PC-3 (cell line): ENCODE measurements at regions not wholly inside any gene's neighbourhood (a gene's known extent, or its start where the extent isn't known, plus 50 kb on each side); places are given as distances from the start of the nearest gene placed in this dataset.

ENCODE experiments used
- ATAC-seq: fragments of 200-7000 bp; cut with Tn5 transposase; 2 replicates; pipeline ENCODE4 v1.9.1; 2020; ENCODE audit warnings: mild to moderate bottlenecking, moderate library complexity
- BruUV-seq: library from RNA; stranded (reverse); fragments of 400-500 nt; replicated peaks from 2 replicates; lab custom pipeline; 2021; lab: Mats Ljungman, UMichigan
- CTCF ChIA-PET: fragments of 300-600 bp; sonication (Branson Sonifier 250); formaldehyde crosslinking; loops from one replicate; lab custom pipeline; 2022; ENCODE audit warnings: antibody characterized with exemption; lab: Charles Lee
- POLR2A ChIA-PET: fragments of 300-600 bp; sonication (Branson Sonifier 250); formaldehyde crosslinking; loops from one replicate; lab custom pipeline; 2022; ENCODE audit warnings: antibody characterized with exemption; ENCODE audit not compliant: unreplicated experiment; lab: Charles Lee
- DNase-seq: peaks from one replicate; pipeline ENCODE4 v3.0.0-alpha.2; 2015
- H2AFZ ChIP-seq: fragments of 300-600 bp; sonication (generic); 2 replicates; pipeline ENCODE4 v1.6.0; 2016; ENCODE audit warnings: antibody characterized with exemption, low read length
- H3F3A ChIP-seq: fragments of 300-600 bp; sonication (generic); one replicate; pipeline ENCODE4 v1.6.0; 2017; ENCODE audit warnings: antibody characterized with exemption, low read length, control low read depth, mild to moderate bottlenecking; ENCODE audit not compliant: unreplicated experiment
- H3K27ac ChIP-seq: fragments of 300-600 bp; sonication (generic); 2 replicates; pipeline ENCODE4 v1.5.1; 2016; ENCODE audit warnings: mild to moderate bottlenecking, low read length
- H3K27me3 ChIP-seq: fragments of 300-600 bp; sonication (generic); 2 replicates; pipeline ENCODE4 v1.6.1; 2016; ENCODE audit warnings: low read length, mixed read lengths
- H3K36me3 ChIP-seq: fragments of 300-600 bp; sonication (generic); 2 replicates; pipeline ENCODE4 v1.6.1; 2016; ENCODE audit warnings: low read depth, mixed run types, low read length, mixed read lengths
- H3K4me1 ChIP-seq: fragments of 300-600 bp; sonication (generic); 2 replicates; pipeline ENCODE4 v1.5.1; 2016; ENCODE audit warnings: low read length; ENCODE audit not compliant: insufficient read depth
- H3K4me2 ChIP-seq: fragments of 300-600 bp; sonication (generic); 2 replicates; pipeline ENCODE4 v1.6.0; 2016; ENCODE audit warnings: low read length
- H3K4me3 ChIP-seq: fragments of 300-600 bp; sonication (generic); 2 replicates; pipeline ENCODE4 v1.5.1; 2016; ENCODE audit warnings: mild to moderate bottlenecking, low read length, mixed read lengths
- H3K79me2 ChIP-seq: fragments of 300-600 bp; sonication (generic); 2 replicates; pipeline ENCODE4 v1.6.1; 2017; ENCODE audit warnings: low read length, mixed read lengths
- H3K9ac ChIP-seq: fragments of 300-600 bp; sonication (generic); 2 replicates; pipeline ENCODE4 v1.6.0; 2016; ENCODE audit warnings: mild to moderate bottlenecking, low read length
- H3K9me2 ChIP-seq: fragments of 300-600 bp; sonication (generic); replicated peaks from 2 replicates; pipeline ENCODE4 v1.6.1; 2016; ENCODE audit warnings: mixed run types, low read length, mixed read lengths
- H3K9me3 ChIP-seq: fragments of 300-600 bp; sonication (generic); 2 replicates; pipeline ENCODE4 v1.6.1; 2016; ENCODE audit warnings: low read length, mixed read lengths
- H4K20me1 ChIP-seq: fragments of 300-600 bp; sonication (generic); 2 replicates; pipeline ENCODE4 v1.6.1; 2016; ENCODE audit warnings: low read length, mixed read lengths
- EZH2 ChIP-seq: fragments of 300-600 bp; sonication (generic); IDR thresholded peaks from one replicate; pipeline ENCODE4 v1.6.1; 2017; ENCODE audit warnings: antibody characterized with exemption, mild to moderate bottlenecking, low read length; ENCODE audit not compliant: unreplicated experiment
- EZH2phosphoT487 ChIP-seq: fragments of 300-600 bp; sonication (generic); IDR thresholded peaks from 2 replicates; pipeline ENCODE4 v1.6.1; 2018; ENCODE audit warnings: mild to moderate bottlenecking, antibody characterized with exemption, low read length, borderline replicate concordance
- intact Hi-C: fragments of 100-400 bp; cut with micrococcal nuclease; formaldehyde crosslinking; loops from 2 replicates; pipeline ENCODE4 v1.9.0; 2023
- TF ChIP-seq, protein P1 (sequence below): fragments of 300-600 bp; sonication (generic); conservative IDR thresholded peaks from 2 replicates; pipeline ENCODE4 v1.5.1; 2017; ENCODE audit warnings: antibody characterized with exemption, low read depth, mild to moderate bottlenecking, low read length

DNA sequence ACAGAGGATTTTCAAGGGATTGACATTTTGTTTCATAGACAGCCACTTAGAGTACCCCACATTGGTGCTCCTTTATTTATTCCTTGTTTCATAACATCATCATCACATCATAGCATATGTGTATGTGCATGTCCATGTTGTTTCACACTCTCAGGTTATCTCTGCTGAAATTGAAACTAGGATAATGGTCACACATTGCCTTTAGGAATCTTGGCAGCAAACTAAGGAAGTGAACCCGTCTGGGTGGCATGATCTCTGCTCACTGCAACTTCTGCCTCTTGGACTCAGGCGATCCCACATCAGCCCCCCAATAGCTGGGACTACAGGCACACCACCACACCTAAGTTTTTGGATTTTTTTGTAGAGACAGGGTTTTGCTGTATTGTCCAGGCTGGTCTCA, 234.2 kb upstream of the ANKRD50 start:
- Histone ChIP-seq H3K9me3 (no peaks in the 10 kb centered on the region), H3K9me2 (no peaks in the 10 kb centered on the region), H3K4me1 (peaks cover 55% of the 10 kb centered on the region), H3F3A (no peaks in the 10 kb centered on the region), H3K79me2 (no peaks in the 10 kb centered on the region), H3K36me3 (no peaks in the 10 kb centered on the region), H3K9ac (no peak overlapping the region), H3K27ac (peak overlapping the region; percentile 26; the same call in 1 of the 2 replicates), H2AFZ (no peak overlapping the region; the same call in 1 of the 2 replicates), H3K4me3 (no peak overlapping the region), H3K4me2 (no peak overlapping the region), H4K20me1 (no peaks in the 10 kb centered on the region), H3K27me3 (no peaks in the 10 kb centered on the region)
- DNase-seq, result no peak
- TF ChIP-seq, protein P1, sequence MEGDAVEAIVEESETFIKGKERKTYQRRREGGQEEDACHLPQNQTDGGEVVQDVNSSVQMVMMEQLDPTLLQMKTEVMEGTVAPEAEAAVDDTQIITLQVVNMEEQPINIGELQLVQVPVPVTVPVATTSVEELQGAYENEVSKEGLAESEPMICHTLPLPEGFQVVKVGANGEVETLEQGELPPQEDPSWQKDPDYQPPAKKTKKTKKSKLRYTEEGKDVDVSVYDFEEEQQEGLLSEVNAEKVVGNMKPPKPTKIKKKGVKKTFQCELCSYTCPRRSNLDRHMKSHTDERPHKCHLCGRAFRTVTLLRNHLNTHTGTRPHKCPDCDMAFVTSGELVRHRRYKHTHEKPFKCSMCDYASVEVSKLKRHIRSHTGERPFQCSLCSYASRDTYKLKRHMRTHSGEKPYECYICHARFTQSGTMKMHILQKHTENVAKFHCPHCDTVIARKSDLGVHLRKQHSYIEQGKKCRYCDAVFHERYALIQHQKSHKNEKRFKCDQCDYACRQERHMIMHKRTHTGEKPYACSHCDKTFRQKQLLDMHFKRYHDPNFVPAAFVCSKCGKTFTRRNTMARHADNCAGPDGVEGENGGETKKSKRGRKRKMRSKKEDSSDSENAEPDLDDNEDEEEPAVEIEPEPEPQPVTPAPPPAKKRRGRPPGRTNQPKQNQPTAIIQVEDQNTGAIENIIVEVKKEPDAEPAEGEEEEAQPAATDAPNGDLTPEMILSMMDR, result no peak
- no peak for TF ChIP-seq EZH2
- no peak for TF ChIP-seq EZH2phosphoT487
- no TSS peak for BruUV-seq
- ATAC-seq, result no peak
- ChIA-PET POLR2A (no interaction called here), CTCF (no interaction called here)
- intact Hi-C loops, result no loop called here

DNA sequence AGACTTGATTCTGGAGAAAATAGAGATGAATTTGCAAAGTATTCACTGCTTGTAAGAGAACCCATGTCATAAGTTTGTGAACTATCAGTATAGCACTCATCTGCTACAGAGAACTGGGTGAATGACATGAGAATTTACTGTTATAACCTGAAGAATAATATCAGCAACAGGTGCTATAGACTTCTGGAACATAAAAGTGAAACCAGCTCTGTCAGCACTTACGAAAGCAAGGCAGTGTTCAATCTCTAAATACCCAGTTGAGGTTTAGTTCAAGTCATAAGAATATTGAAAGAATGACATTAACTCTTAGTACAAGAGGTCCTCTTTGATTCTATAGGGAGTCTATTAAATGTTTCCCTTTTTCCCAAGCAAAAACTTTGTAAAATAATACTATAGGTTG, 232.9 kb upstream of the ANKRD50 start:
- Histone ChIP-seq H3F3A (peaks cover 7% of the 10 kb centered on the region), H4K20me1 (no peaks in the 10 kb centered on the region), H3K9me3 (no peaks in the 10 kb centered on the region), H3K4me3 (peak overlapping the region; percentile 34; the same call in 1 of the 2 replicates), H3K9ac (peak overlapping the region; percentile 36; the same call in 1 of the 2 replicates), H3K27me3 (no peaks in the 10 kb centered on the region), H3K4me2 (peak overlapping the region; percentile 68), H3K9me2 (no peaks in the 10 kb centered on the region), H3K4me1 (peaks cover 67% of the 10 kb centered on the region), H2AFZ (peak overlapping the region; percentile 32; the same call in 1 of the 2 replicates), H3K27ac (peak overlapping the region; percentile 98), H3K36me3 (no peaks in the 10 kb centered on the region), H3K79me2 (no peaks in the 10 kb centered on the region)
- ChIA-PET CTCF (no interaction called here), POLR2A (interaction anchor here (0.6 kb wide), 1 partner anchor 508 kb away, joined by 6 read pairs; no protein-coding TSS in a partner anchor)
- intact Hi-C loops, result no loop called here
- DNase-seq (no peak), ATAC-seq (no peak)
- TF ChIP-seq EZH2phosphoT487, result no peak
- TF ChIP-seq EZH2, result no peak
- TF ChIP-seq, protein P1, result no peak
- BruUV-seq, result no TSS peak

DNA sequence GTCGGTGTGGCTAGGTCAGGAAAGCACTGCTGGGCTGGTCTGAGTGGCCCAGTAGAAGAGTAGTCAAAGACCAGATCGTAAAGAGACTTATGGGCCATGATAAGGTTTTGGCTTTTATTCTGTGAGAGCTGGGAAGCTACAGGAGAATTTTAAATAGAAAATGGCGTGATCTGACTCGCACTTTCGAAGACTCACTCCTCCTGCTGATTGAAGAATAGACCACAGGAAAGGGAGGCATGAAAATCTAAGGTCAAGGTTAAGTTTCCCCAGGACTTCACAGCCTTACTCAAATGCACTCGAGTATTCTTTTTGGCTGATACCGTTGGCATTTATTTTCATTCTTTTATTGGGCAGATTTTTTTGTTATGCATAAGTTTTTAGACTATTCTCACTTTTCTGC, 231.4 kb upstream of the ANKRD50 start:
- no TSS peak for BruUV-seq
- peaks cover 78% of the 10 kb centered on the region for H3K4me1 ChIP-seq
- POLR2A ChIA-PET, result no interaction called here
- H3K36me3 ChIP-seq, result no peaks in the 10 kb centered on the region
- CTCF ChIA-PET, result no interaction called here
- H3F3A ChIP-seq, result peaks cover 7% of the 10 kb centered on the region
- DNase-seq (no peak), ATAC-seq (no peak)
- no peaks in the 10 kb centered on the region for H3K9me3 ChIP-seq
- no peak overlapping the region for H3K4me3 ChIP-seq
- H4K20me1 ChIP-seq, result no peaks in the 10 kb centered on the region
- H3K9me2 ChIP-seq, result no peaks in the 10 kb centered on the region
- peak overlapping the region; percentile 98 for H3K27ac ChIP-seq
- TF ChIP-seq EZH2phosphoT487, result no peak
- no peak for TF ChIP-seq EZH2
- TF ChIP-seq, protein P1, result no peak
- H3K9ac ChIP-seq, result peak overlapping the region; percentile 84
- H2AFZ ChIP-seq, result no peak overlapping the region; the same call in 1 of the 2 replicates
- intact Hi-C loops, result loop anchor here (2.0 to 5.0 kb wide), 2 partner anchors 231 to 512 kb away; partner anchors contain the start of gene ANKRD50
- H3K79me2 ChIP-seq, result no peaks in the 10 kb centered on the region
- peak overlapping the region; percentile 76 for H3K4me2 ChIP-seq
- H3K27me3 ChIP-seq, result no peaks in the 10 kb centered on the region
